ENCODE measurements at regions not wholly inside any gene's neighbourhood (a gene's known extent, or its start where the extent isn't known, plus 50 kb on each side); places are given as distances from the start of the nearest gene placed in this dataset.

GRCh38 chr22:48055827-48056226 lies 1293.4 kb downstream of the TBC1D22A start:
- no peak overlapping the region for H3K27ac ChIP-seq
- no peak for TF ChIP-seq ZFX (IDR thresholded peaks at IDR 0.05; ENCODE audit: borderline replicate concordance)
- TF ChIP-seq, protein P1, sequence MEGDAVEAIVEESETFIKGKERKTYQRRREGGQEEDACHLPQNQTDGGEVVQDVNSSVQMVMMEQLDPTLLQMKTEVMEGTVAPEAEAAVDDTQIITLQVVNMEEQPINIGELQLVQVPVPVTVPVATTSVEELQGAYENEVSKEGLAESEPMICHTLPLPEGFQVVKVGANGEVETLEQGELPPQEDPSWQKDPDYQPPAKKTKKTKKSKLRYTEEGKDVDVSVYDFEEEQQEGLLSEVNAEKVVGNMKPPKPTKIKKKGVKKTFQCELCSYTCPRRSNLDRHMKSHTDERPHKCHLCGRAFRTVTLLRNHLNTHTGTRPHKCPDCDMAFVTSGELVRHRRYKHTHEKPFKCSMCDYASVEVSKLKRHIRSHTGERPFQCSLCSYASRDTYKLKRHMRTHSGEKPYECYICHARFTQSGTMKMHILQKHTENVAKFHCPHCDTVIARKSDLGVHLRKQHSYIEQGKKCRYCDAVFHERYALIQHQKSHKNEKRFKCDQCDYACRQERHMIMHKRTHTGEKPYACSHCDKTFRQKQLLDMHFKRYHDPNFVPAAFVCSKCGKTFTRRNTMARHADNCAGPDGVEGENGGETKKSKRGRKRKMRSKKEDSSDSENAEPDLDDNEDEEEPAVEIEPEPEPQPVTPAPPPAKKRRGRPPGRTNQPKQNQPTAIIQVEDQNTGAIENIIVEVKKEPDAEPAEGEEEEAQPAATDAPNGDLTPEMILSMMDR (IDR thresholded peaks at IDR 0.05), result no peak

DNA sequence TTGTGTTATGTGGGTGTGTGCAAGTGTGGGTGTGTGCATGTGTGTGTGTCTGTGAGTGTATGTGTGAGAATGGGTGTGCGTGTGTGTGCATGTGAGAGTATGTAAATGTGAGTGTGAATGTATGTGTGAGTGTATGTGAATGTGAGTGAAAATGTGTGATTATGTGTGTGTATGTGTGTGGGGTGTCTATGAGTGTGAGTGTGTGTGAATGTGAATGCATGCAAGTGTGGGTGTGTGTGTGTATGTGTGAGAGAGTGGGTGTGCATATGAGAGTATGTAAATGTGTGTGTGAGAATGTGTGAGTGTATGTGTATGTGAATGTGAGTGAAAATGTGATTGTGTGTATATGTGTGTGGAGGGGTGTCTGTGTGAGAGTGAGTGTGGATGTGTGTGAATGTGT lies 1292.7 kb downstream of the TBC1D22A start:
- no peak overlapping the region for H3K27ac ChIP-seq
- no peak for TF ChIP-seq ZFX (IDR thresholded peaks at IDR 0.05; ENCODE audit: borderline replicate concordance)
- TF ChIP-seq, protein P1 (IDR thresholded peaks at IDR 0.05), result no peak

DNA sequence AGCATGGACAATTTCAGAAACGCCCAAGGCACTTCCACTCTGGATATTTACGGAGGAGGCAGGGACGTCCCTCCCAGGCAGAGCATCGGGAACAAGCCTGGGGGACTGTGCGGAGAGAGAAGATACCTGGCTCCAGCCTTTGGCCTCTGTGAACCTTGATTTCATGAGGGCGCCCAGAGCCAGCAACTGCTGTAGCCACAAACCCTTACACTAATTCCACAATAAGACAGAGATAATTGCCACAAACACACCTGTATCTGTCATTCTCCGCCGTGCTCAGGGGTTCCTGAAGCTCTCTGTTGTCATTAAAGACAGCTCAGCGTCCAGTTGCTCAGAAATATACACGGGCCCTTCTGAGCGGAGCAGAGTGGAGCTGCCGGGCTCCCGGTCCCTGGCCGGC lies 1292.1 kb downstream of the TBC1D22A start:
- TF ChIP-seq ZFX (IDR thresholded peaks at IDR 0.05; ENCODE audit: borderline replicate concordance), result no peak
- TF ChIP-seq, protein P1 (IDR thresholded peaks at IDR 0.05), result no peak
- no peak overlapping the region for H3K27ac ChIP-seq

- no peak overlapping the region for H3K27ac ChIP-seq
- TF ChIP-seq ZFX (IDR thresholded peaks at IDR 0.05; ENCODE audit: borderline replicate concordance), result no peak
- TF ChIP-seq, protein P1 (IDR thresholded peaks at IDR 0.05), result no peak
These were observed 1291.5 kb downstream of the TBC1D22A start for GRCh38 chr22:48053973-48054372.

DNA sequence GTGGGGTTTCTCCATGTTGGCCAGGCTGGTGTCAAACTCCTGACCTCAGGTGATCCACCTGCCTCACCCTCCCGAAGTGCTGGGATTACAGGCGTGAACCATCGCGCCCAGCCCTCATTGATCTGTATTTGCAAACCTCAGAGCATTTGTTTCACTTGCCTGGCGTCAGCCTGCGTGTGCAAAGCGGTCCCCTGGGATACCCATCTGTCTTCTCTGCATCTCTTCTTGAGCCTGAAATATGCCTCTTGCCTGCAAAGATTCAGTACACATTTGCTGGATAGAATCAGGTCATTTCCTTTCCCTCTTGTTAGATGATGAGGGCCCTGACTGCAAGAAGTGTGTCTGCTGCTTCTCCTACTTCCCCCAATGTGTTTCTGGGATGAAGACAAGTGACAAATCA lies 1291.0 kb downstream of the TBC1D22A start:
- no peak for TF ChIP-seq ZFX (IDR thresholded peaks at IDR 0.05; ENCODE audit: borderline replicate concordance)
- TF ChIP-seq, protein P1 (IDR thresholded peaks at IDR 0.05), result no peak
- no peak overlapping the region for H3K27ac ChIP-seq

- no peak for TF ChIP-seq ZFX (IDR thresholded peaks at IDR 0.05; ENCODE audit: borderline replicate concordance)
- TF ChIP-seq, protein P1 (IDR thresholded peaks at IDR 0.05), result no peak
- H3K27ac ChIP-seq, result no peak overlapping the region
These were observed 1290.1 kb downstream of the TBC1D22A start for GRCh38 chr22:48052621-48052890.

- H3K27ac ChIP-seq, result no peak overlapping the region
- TF ChIP-seq, protein P1 (IDR thresholded peaks at IDR 0.05), result no peak
- no peak for TF ChIP-seq ZFX (IDR thresholded peaks at IDR 0.05; ENCODE audit: borderline replicate concordance)
These were observed 1289.6 kb downstream of the TBC1D22A start for GRCh38 chr22:48051796-48052620.
